Neural progenitor cell (in vitro differentiated cells): ENCODE measurements at regions not wholly inside any gene's neighbourhood (a gene's known extent, or its start where the extent isn't known, plus 50 kb on each side); places are given as distances from the start of the nearest gene placed in this dataset.

ENCODE experiments used
- DNase-seq: peaks from one replicate; pipeline ENCODE4 v3.0.0-alpha.2; 2016; ENCODE audit warnings: low spot score
- H2AFZ ChIP-seq: fragments of 200-600 bp; sonication (generic); replicated peaks from 2 replicates; pipeline ENCODE4 v1.6.1; 2016; ENCODE audit warnings: antibody characterized with exemption
- H3F3A ChIP-seq: fragments of 200-600 bp; sonication (generic); 2 replicates; pipeline ENCODE4 v1.6.1; 2016; ENCODE audit warnings: antibody characterized with exemption, low read depth
- H3K27ac ChIP-seq: fragments of 200-600 bp; sonication (generic); 2 replicates; pipeline ENCODE4 v1.5.1; 2016; ENCODE audit warnings: mild to moderate bottlenecking
- H3K27me3 ChIP-seq: fragments of 200-600 bp; sonication (generic); 2 replicates; pipeline ENCODE4 v1.6.1; 2016; ENCODE audit warnings: mild to moderate bottlenecking, moderate library complexity
- H3K36me3 ChIP-seq: fragments of 200-600 bp; sonication (generic); 2 replicates; pipeline ENCODE4 v1.5.1; 2016
- H3K4me1 ChIP-seq: fragments of 200-600 bp; sonication (generic); 2 replicates; pipeline ENCODE4 v1.6.1; 2016; ENCODE audit warnings: mixed run types
- H3K4me2 ChIP-seq: fragments of 200-600 bp; sonication (generic); 2 replicates; pipeline ENCODE4 v1.6.1; 2016
- H3K4me3 ChIP-seq: fragments of 200-600 bp; sonication (generic); 2 replicates; pipeline ENCODE4 v1.5.1; 2016
- H3K79me2 ChIP-seq: fragments of 200-600 bp; sonication (generic); 2 replicates; pipeline ENCODE4 v1.6.1; 2016; ENCODE audit warnings: low read depth
- H3K9ac ChIP-seq: fragments of 200-600 bp; sonication (generic); 2 replicates; pipeline ENCODE4 v1.6.1; 2016
- H3K9me3 ChIP-seq: fragments of 200-600 bp; sonication (generic); 2 replicates; pipeline ENCODE4 v1.5.1; 2016; ENCODE audit warnings: low read depth
- H4K20me1 ChIP-seq: fragments of 200-600 bp; sonication (generic); 2 replicates; pipeline ENCODE4 v1.6.1; 2016; ENCODE audit warnings: low read depth
- H3K27ac Mint-ChIP-seq: 3 replicates; pipeline ENCODE4 v1.8.0; 2021; ENCODE audit warnings: mixed read lengths
- H3K27me3 Mint-ChIP-seq: 2 replicates; pipeline ENCODE4 v1.8.0; 2022; ENCODE audit warnings: low read depth, mild to moderate bottlenecking, inconsistent platforms, moderate library complexity, mixed read lengths; ENCODE audit not compliant: insufficient read depth
- H3K36me3 Mint-ChIP-seq: 3 replicates; pipeline ENCODE4 v1.8.0; 2021; ENCODE audit warnings: mixed read lengths
- H3K4me1 Mint-ChIP-seq: 3 replicates; pipeline ENCODE4 v1.8.0; 2021; ENCODE audit warnings: mixed read lengths
- H3K4me3 Mint-ChIP-seq: 3 replicates; pipeline ENCODE4 v1.8.0; 2021; ENCODE audit warnings: mild to moderate bottlenecking, moderate library complexity, mixed read lengths
- H3K9me3 Mint-ChIP-seq: 3 replicates; pipeline ENCODE4 v1.8.0; 2020; ENCODE audit warnings: mixed read lengths
- EZH2 ChIP-seq: fragments of 200-600 bp; sonication (generic); IDR thresholded peaks from 2 replicates; pipeline ENCODE4 v1.6.1; 2017; ENCODE audit warnings: antibody characterized with exemption, mild to moderate bottlenecking, moderate library complexity
- EZH2phosphoT487 ChIP-seq: fragments of 200-600 bp; sonication (generic); IDR thresholded peaks from 2 replicates; pipeline ENCODE4 v1.6.1; 2017; ENCODE audit warnings: antibody characterized with exemption
- TF ChIP-seq, protein P1 (sequence below): fragments of 200-600 bp; sonication (generic); IDR thresholded peaks from 2 replicates; pipeline ENCODE4 v1.5.1; 2017; ENCODE audit warnings: antibody characterized with exemption, mild to moderate bottlenecking

DNA sequence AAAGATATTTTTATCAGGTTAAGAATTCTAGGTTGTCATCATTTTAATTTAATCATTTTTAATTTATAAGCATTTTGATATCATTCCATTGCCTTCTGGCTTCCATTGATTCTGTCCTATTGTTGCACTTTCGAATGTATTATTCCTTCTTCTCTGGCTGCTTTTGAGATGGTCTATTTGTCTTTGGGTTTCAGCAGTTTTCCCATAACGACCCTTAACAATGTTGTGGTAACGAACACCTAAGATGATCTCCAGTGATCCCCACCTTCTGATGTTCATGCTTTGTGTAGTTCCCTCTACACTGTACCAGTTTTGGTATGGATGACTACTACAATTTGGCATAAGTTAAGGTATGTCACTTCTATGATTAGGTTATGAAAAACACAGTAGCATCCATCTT lies 59.9 kb downstream of the MINAR1 start:
- TF ChIP-seq EZH2phosphoT487 (no peak), EZH2 (no peak)
- TF ChIP-seq, protein P1, sequence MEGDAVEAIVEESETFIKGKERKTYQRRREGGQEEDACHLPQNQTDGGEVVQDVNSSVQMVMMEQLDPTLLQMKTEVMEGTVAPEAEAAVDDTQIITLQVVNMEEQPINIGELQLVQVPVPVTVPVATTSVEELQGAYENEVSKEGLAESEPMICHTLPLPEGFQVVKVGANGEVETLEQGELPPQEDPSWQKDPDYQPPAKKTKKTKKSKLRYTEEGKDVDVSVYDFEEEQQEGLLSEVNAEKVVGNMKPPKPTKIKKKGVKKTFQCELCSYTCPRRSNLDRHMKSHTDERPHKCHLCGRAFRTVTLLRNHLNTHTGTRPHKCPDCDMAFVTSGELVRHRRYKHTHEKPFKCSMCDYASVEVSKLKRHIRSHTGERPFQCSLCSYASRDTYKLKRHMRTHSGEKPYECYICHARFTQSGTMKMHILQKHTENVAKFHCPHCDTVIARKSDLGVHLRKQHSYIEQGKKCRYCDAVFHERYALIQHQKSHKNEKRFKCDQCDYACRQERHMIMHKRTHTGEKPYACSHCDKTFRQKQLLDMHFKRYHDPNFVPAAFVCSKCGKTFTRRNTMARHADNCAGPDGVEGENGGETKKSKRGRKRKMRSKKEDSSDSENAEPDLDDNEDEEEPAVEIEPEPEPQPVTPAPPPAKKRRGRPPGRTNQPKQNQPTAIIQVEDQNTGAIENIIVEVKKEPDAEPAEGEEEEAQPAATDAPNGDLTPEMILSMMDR: no peak
- H3K4me3 Mint-ChIP-seq: no peak overlapping the region
- no peak overlapping the region for H3K27ac Mint-ChIP-seq
- Histone ChIP-seq H3K9ac (no peak overlapping the region), H4K20me1 (no peaks in the 10 kb centered on the region), H3F3A (no peaks in the 10 kb centered on the region), H2AFZ (no peak overlapping the region), H3K4me1 (no peaks in the 10 kb centered on the region), H3K27me3 (no peaks in the 10 kb centered on the region), H3K27ac (no peak overlapping the region), H3K4me2 (no peak overlapping the region), H3K79me2 (no peaks in the 10 kb centered on the region), H3K9me3 (no peaks in the 10 kb centered on the region), H3K36me3 (no peaks in the 10 kb centered on the region), H3K4me3 (no peak overlapping the region)
- no peaks in the 10 kb centered on the region for H3K36me3 Mint-ChIP-seq
- no peak for DNase-seq
- no peaks in the 10 kb centered on the region for H3K27me3 Mint-ChIP-seq
- H3K9me3 Mint-ChIP-seq: peaks cover 6% of the 10 kb centered on the region
- H3K4me1 Mint-ChIP-seq: peaks cover 3% of the 10 kb centered on the region

DNA sequence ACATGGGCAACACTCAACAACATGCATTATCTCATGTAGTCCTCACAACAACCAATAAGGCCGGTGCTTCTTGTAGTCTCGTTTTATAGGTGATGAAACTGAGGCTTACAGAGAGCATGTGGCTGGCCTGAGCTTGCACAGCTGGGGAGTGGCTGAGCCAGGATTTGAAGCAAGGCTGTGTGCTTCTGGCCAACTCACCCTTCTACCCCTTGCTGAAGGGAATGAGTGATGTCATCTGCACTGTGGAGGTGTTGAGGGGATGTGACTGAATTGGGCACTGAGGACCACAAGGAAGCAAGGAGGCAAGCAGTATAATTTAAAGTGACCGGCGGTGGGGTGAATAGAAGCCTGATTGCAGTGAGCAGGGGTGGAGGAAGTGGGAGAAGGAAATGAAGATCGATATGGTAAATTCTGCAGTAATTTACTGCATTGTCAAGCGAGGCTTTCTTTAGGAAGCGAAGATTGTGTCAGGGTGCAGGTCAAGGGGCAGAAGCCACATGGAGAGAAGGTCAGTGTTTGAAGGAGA lies 62.3 kb downstream of the MINAR1 start:
- H3K79me2 ChIP-seq: no peaks in the 10 kb centered on the region
- H3F3A ChIP-seq: no peaks in the 10 kb centered on the region
- Mint-ChIP-seq H3K4me1 (peaks cover 3% of the 10 kb centered on the region), H3K27me3 (no peaks in the 10 kb centered on the region), H3K4me3 (no peak overlapping the region), H3K27ac (no peak overlapping the region), H3K9me3 (peaks cover 4% of the 10 kb centered on the region), H3K36me3 (no peaks in the 10 kb centered on the region)
- H3K9ac ChIP-seq: no peak overlapping the region
- H3K27ac ChIP-seq: no peak overlapping the region
- no peaks in the 10 kb centered on the region for H3K36me3 ChIP-seq
- TF ChIP-seq, protein P1: no peak
- TF ChIP-seq EZH2: no peak
- TF ChIP-seq EZH2phosphoT487: no peak
- no peak overlapping the region for H3K4me3 ChIP-seq
- no peak overlapping the region for H3K4me2 ChIP-seq
- no peaks in the 10 kb centered on the region for H3K27me3 ChIP-seq
- H2AFZ ChIP-seq: no peak overlapping the region
- no peaks in the 10 kb centered on the region for H3K4me1 ChIP-seq
- DNase-seq: no peak
- no peaks in the 10 kb centered on the region for H3K9me3 ChIP-seq
- no peaks in the 10 kb centered on the region for H4K20me1 ChIP-seq

DNA sequence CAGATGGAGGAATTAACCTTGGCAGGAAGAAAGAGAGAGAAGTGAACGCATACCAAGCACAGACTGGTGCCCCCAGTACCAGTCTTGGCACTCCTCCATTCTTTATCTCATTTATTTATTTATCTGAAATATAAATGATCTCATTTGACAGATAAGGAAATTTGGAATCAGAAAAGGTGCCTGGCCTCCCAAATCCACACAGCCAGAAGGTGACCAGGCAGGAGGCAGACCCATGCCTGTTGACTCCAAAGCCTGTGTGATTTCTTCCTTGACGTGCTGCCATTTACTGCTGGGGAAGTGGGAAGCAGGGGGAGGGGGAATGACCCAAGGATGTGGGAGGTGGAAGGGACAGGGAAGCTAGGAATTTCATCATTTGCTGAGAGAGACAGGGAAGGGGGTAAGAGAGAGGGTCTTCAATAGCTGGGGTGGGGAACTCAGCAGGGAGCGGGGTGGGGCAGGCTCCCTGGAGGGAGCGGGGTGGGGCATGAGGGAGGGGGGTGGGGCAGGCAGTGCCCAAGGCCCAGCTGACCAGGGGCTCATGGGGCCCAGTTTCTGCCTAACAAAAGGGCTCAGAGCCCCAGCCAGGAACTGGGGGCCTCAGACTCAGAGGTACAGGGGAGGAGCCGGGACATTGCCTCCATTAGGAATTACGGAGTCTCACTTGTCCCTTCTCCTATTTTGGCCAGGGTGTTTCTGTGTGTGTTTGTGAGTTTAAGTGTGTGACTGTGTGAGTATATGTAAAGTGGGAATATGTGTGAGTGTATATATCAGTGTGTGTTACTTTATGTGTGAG lies 63.0 kb downstream of the MINAR1 start:
- H3K4me3 Mint-ChIP-seq: no peak overlapping the region
- DNase-seq: no peak
- Histone ChIP-seq H3K27ac (no peak overlapping the region), H3K79me2 (no peaks in the 10 kb centered on the region), H4K20me1 (no peaks in the 10 kb centered on the region), H3K27me3 (no peaks in the 10 kb centered on the region), H2AFZ (no peak overlapping the region), H3K36me3 (no peaks in the 10 kb centered on the region), H3K9me3 (no peaks in the 10 kb centered on the region), H3K4me1 (no peaks in the 10 kb centered on the region), H3K4me2 (no peak overlapping the region), H3F3A (no peaks in the 10 kb centered on the region), H3K4me3 (no peak overlapping the region), H3K9ac (no peak overlapping the region)
- peaks cover 4% of the 10 kb centered on the region for H3K9me3 Mint-ChIP-seq
- H3K36me3 Mint-ChIP-seq: no peaks in the 10 kb centered on the region
- no peak overlapping the region for H3K27ac Mint-ChIP-seq
- H3K4me1 Mint-ChIP-seq: peaks cover 3% of the 10 kb centered on the region
- TF ChIP-seq, protein P1: no peak
- no peak for TF ChIP-seq EZH2
- TF ChIP-seq EZH2phosphoT487: no peak
- no peaks in the 10 kb centered on the region for H3K27me3 Mint-ChIP-seq
